ENCODE measurements at regions not wholly inside any gene's neighbourhood (a gene's known extent, or its start where the extent isn't known, plus 50 kb on each side); places are given as distances from the start of the nearest gene placed in this dataset.

DNA sequence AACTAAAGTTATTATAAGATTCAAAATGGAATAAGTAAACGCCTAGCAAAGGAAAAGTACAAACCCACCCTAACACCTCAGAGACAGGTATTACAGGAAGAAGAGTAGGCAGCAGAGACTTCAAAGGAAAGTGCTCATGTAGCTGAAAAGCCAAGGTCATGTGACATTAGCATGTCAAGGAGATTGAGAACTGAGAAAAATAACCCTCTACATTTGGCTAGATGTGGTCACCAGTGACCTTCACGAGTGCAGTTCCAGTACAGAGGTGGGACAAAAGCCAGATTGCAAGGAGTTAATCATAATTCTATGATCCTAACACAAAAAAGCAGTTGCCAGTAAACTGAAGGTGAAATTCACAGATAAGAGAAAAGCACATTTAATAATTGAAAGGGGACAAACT is 252.7 kb downstream of the ZEB2 start:
- no peak for TF ChIP-seq POLR2A (IDR thresholded peaks at IDR 0.05)
- TF ChIP-seq, protein P1, sequence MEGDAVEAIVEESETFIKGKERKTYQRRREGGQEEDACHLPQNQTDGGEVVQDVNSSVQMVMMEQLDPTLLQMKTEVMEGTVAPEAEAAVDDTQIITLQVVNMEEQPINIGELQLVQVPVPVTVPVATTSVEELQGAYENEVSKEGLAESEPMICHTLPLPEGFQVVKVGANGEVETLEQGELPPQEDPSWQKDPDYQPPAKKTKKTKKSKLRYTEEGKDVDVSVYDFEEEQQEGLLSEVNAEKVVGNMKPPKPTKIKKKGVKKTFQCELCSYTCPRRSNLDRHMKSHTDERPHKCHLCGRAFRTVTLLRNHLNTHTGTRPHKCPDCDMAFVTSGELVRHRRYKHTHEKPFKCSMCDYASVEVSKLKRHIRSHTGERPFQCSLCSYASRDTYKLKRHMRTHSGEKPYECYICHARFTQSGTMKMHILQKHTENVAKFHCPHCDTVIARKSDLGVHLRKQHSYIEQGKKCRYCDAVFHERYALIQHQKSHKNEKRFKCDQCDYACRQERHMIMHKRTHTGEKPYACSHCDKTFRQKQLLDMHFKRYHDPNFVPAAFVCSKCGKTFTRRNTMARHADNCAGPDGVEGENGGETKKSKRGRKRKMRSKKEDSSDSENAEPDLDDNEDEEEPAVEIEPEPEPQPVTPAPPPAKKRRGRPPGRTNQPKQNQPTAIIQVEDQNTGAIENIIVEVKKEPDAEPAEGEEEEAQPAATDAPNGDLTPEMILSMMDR (IDR thresholded peaks at IDR 0.05), result no peak

Measured in uterus (tissue), 2 donors.